ENCODE measurements at regions not wholly inside any gene's neighbourhood (a gene's known extent, or its start where the extent isn't known, plus 50 kb on each side); places are given as distances from the start of the nearest gene placed in this dataset.
"Not testable (repeated sequence)": the region's sequence is repeated elsewhere in the genome, so short reads cannot be mapped to it uniquely, and the experiment has no call there.

DNA sequence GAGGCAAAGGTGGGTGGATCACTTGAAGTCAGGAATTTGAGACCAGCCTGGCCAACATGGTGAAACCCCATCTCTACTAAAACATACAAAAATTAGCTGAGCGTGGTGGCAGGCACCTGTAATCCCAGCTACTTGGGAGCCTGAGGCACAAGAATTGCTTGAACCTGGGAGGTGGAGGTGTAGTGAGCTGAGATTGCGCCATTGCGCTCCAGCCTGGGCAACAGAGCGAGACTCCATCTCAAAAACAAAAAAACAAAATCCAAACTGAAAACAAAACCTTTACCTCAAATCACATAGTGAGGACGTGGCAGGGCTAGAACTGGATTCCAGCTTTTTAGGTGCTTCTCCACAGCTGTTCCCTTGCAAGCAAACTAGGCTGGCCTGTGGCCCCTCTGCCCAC is 58.5 kb upstream of the EDAR start:
- not testable (repeated sequence) for ATAC-seq

DNA sequence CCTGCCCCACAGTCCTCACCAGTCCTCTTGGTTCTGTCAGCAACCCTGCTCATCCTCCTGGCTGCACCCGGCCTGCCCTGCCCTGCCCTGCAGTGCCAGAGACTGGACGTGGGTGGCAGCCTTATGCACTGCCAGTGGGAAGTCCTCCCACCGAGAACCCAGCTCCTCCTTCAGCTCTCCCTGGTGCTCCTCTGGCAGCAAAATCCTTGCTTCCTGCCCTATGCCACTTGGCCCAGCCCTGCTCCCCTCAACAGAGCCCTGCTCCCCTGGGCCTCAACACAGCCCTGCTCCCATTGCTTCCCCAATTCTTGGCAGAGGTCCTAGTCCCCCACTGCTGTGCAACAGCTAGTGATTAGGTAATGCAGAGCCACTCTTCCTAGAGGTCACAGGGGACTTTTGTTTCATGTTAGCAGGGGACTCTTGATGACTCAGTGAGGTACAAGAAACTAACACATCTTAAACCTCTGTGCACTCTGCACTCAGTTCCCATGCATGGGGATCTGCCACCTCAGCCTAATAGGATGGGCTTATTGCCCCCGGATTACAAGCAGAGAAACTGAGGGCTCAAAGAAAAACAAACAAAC is 58.0 kb upstream of the EDAR start:
- ATAC-seq: peak; percentile 60 to 68

- ATAC-seq: no peak
Measured at GRCh38 chr2:109045505-109045904, 56.5 kb upstream of the EDAR start.

DNA sequence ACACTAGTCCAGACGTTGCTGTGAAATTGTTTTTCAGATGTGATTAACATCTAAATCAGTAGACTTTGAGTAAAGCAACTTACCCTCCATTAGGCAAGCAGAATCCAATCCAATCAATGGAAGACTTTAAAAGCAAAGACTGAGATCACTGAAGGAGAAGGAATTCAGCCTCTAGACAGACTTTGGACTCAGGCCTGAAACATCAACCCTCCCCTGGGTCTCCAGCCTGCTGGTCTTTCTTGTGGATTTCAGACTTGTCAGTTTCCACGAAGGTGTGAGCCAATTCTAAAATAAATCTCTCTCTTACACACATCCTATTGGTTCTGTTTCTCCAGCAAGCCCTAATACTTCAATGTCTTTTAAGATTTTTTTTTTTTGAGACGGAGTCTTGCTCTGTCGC is 50.0 kb upstream of the EDAR start:
- no peak for ATAC-seq
